ENCODE measurements at regions not wholly inside any gene's neighbourhood (a gene's known extent, or its start where the extent isn't known, plus 50 kb on each side); places are given as distances from the start of the nearest gene placed in this dataset.

DNA sequence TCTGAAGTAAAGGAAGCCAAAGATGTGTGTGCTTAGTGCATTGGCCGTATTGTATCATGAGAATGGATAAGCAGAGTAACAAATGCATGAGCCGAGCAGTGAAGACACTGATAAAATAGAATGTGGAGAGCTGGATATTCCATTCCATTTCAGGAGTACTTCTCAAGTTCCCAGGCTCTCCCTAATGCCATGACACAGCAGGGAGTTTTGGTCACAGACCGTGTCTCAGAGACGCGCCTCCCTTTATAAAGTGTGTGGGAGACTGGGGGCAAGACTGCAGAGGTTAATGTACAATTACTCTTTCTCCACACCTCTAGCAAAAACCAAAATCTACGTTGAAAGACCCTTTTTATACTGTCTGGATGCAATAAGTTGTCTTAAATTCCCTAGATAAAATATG is 575.6 kb downstream of the EFNB2 start:
- TF ChIP-seq, protein P1, sequence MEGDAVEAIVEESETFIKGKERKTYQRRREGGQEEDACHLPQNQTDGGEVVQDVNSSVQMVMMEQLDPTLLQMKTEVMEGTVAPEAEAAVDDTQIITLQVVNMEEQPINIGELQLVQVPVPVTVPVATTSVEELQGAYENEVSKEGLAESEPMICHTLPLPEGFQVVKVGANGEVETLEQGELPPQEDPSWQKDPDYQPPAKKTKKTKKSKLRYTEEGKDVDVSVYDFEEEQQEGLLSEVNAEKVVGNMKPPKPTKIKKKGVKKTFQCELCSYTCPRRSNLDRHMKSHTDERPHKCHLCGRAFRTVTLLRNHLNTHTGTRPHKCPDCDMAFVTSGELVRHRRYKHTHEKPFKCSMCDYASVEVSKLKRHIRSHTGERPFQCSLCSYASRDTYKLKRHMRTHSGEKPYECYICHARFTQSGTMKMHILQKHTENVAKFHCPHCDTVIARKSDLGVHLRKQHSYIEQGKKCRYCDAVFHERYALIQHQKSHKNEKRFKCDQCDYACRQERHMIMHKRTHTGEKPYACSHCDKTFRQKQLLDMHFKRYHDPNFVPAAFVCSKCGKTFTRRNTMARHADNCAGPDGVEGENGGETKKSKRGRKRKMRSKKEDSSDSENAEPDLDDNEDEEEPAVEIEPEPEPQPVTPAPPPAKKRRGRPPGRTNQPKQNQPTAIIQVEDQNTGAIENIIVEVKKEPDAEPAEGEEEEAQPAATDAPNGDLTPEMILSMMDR (IDR thresholded peaks at IDR 0.05) = no peak
- no peak for TF ChIP-seq POLR2A (IDR thresholded peaks at IDR 0.05)

Measured in right lobe of liver (tissue), 4 donors.